GM21529 (cell line): ENCODE measurements at regions not wholly inside any gene's neighbourhood (a gene's known extent, or its start where the extent isn't known, plus 50 kb on each side); places are given as distances from the start of the nearest gene placed in this dataset.
"Not testable (repeated sequence)": the region's sequence is repeated elsewhere in the genome, so short reads cannot be mapped to it uniquely, and the experiment has no call there.

Experiments used
- ATAC-seq: cut with Tn5 transposase; IDR thresholded peaks from one replicate; pipeline ENCODE4 v1.9.1; 2021; ENCODE audit not compliant: unreplicated experiment

- no peak for ATAC-seq
Observed at GRCh38 chr6:141183368-141183767, 949.4 kb upstream of the GJE1 start.

GRCh38 chr6:141175458-141175857 lies 957.3 kb upstream of the GJE1 start:
- ATAC-seq: not testable (repeated sequence)

- ATAC-seq: no peak
Observed at GRCh38 chr6:141174932-141175331, 957.8 kb upstream of the GJE1 start.

- no peak for ATAC-seq
Observed at GRCh38 chr6:141173529-141173928, 959.2 kb upstream of the GJE1 start.

- ATAC-seq: no peak
Observed at GRCh38 chr6:141169419-141169818, 963.3 kb upstream of the GJE1 start.

GRCh38 chr6:141167945-141168344 lies 964.8 kb upstream of the GJE1 start:
- ATAC-seq: no peak

- no peak for ATAC-seq
Observed at GRCh38 chr6:141165002-141165665, 967.6 kb upstream of the GJE1 start.

GRCh38 chr6:141164042-141164743 lies 968.5 kb upstream of the GJE1 start:
- ATAC-seq: no peak

- ATAC-seq: no peak
Observed at GRCh38 chr6:141163107-141163506, 969.6 kb upstream of the GJE1 start.

- ATAC-seq: no peak
Observed at GRCh38 chr6:141158740-141159139, 974.0 kb upstream of the GJE1 start.

GRCh38 chr6:141153563-141153962 lies 979.2 kb upstream of the GJE1 start:
- no peak for ATAC-seq

GRCh38 chr6:141152951-141153350 lies 979.8 kb upstream of the GJE1 start:
- ATAC-seq: no peak

GRCh38 chr6:141151710-141152417 lies 980.9 kb upstream of the GJE1 start:
- no peak for ATAC-seq

GRCh38 chr6:141141870-141142269 lies 990.9 kb upstream of the GJE1 start:
- ATAC-seq: no peak

- ATAC-seq: peak; percentile 58
Observed at GRCh38 chr6:141140905-141141304, 991.8 kb upstream of the GJE1 start.

GRCh38 chr6:141139461-141139860 lies 993.3 kb upstream of the GJE1 start:
- no peak for ATAC-seq

- no peak for ATAC-seq
Observed at GRCh38 chr6:141134723-141135122, 998.0 kb upstream of the GJE1 start.

- ATAC-seq: no peak
Observed at GRCh38 chr6:141133836-141134235, 998.9 kb upstream of the GJE1 start.

GRCh38 chr6:141133346-141133745 lies 999.4 kb upstream of the GJE1 start:
- no peak for ATAC-seq

- no peak for ATAC-seq
Observed at GRCh38 chr6:141131616-141132015, 1001.1 kb upstream of the GJE1 start.

- no peak for ATAC-seq
Observed at GRCh38 chr6:141123497-141123896, 1009.2 kb upstream of the GJE1 start.

GRCh38 chr6:141123049-141123448 lies 1009.7 kb upstream of the GJE1 start:
- no peak for ATAC-seq
